Karpas-422 (cell line): ENCODE measurements at regions not wholly inside any gene's neighbourhood (a gene's known extent, or its start where the extent isn't known, plus 50 kb on each side); places are given as distances from the start of the nearest gene placed in this dataset.

Experiments used
- DNase-seq: peaks from one replicate; pipeline ENCODE4 v3.0.0-alpha.2; 2015
- H2AFZ ChIP-seq: fragments of 200-600 bp; sonication (generic); 2 replicates; pipeline ENCODE4 v1.6.1; 2014; ENCODE audit warnings: antibody characterized with exemption, low read length, mixed read lengths
- H3K27ac ChIP-seq: fragments of 200-600 bp; sonication (generic); 2 replicates; pipeline ENCODE4 v1.5.1; 2014; ENCODE audit warnings: mild to moderate bottlenecking, low read length, moderate library complexity
- H3K27me3 ChIP-seq: fragments of 200-600 bp; sonication (generic); 2 replicates; pipeline ENCODE4 v1.6.1; 2014; ENCODE audit warnings: low read length, mixed read lengths
- H3K36me3 ChIP-seq: fragments of 200-600 bp; sonication (generic); 2 replicates; pipeline ENCODE4 v1.6.1; 2014; ENCODE audit warnings: low read length, mixed read lengths; ENCODE audit not compliant: insufficient read depth
- H3K4me1 ChIP-seq: fragments of 200-600 bp; sonication (generic); 2 replicates; pipeline ENCODE4 v1.6.1; 2014; ENCODE audit warnings: mild to moderate bottlenecking, low read length, mixed read lengths
- H3K4me2 ChIP-seq: fragments of 200-600 bp; sonication (generic); 2 replicates; pipeline ENCODE4 v1.6.1; 2014; ENCODE audit warnings: low read length, low read depth, mild to moderate bottlenecking; ENCODE audit not compliant: poor library complexity, severe bottlenecking
- H3K4me3 ChIP-seq: fragments of 200-600 bp; sonication (generic); 2 replicates; pipeline ENCODE4 v1.5.1; 2014; ENCODE audit warnings: mild to moderate bottlenecking, antibody characterized with exemption, low read length, mixed read lengths
- H3K79me2 ChIP-seq: fragments of 200-600 bp; sonication (generic); 2 replicates; pipeline ENCODE4 v1.6.1; 2014; ENCODE audit warnings: mild to moderate bottlenecking, low read length, mixed read lengths
- H3K9ac ChIP-seq: fragments of 200-600 bp; sonication (generic); 2 replicates; pipeline ENCODE4 v1.6.0; 2014; ENCODE audit warnings: low read length
- H3K9me2 ChIP-seq: fragments of 200-600 bp; sonication (generic), shearing (Covaris generic); replicated peaks from 2 replicates; pipeline ENCODE4 v1.6.0; 2014; ENCODE audit warnings: mild to moderate bottlenecking, low read length, moderate library complexity; ENCODE audit not compliant: insufficient read depth
- H3K9me3 ChIP-seq: fragments of 300-700, 200-600 bp; sonication (generic); 2 replicates; pipeline ENCODE4 v1.6.1; 2014; ENCODE audit warnings: low read length, mixed read lengths
- H4K20me1 ChIP-seq: fragments of 200-600 bp; sonication (generic); 2 replicates; pipeline ENCODE4 v1.6.1; 2014; ENCODE audit warnings: mild to moderate bottlenecking, antibody characterized with exemption, low read length, low read depth; ENCODE audit not compliant: insufficient read depth

GRCh38 chr13:33377411-33377810 is 91.9 kb upstream of the STARD13 start:
- H3K79me2 ChIP-seq: no peaks in the 10 kb centered on the region
- H3K4me2 ChIP-seq: no peak overlapping the region
- H3K36me3 ChIP-seq: no peaks in the 10 kb centered on the region
- no peak overlapping the region for H3K4me3 ChIP-seq
- no peak overlapping the region for H3K9ac ChIP-seq
- no peaks in the 10 kb centered on the region for H3K27me3 ChIP-seq
- no peaks in the 10 kb centered on the region for H3K9me2 ChIP-seq
- 0 out of 2 replicates have a peak, but pooled peaks cover 3% of the 10 kb centered on the region for H4K20me1 ChIP-seq
- no peak overlapping the region for H2AFZ ChIP-seq
- H3K27ac ChIP-seq: no peak overlapping the region
- no peak for DNase-seq
- no peaks in the 10 kb centered on the region for H3K4me1 ChIP-seq
- no peaks in the 10 kb centered on the region for H3K9me3 ChIP-seq

GRCh38 chr13:33377825-33378224 is 92.3 kb upstream of the STARD13 start:
- no peak for DNase-seq
- Histone ChIP-seq H3K4me3 (no peak overlapping the region), H2AFZ (no peak overlapping the region), H3K4me1 (no peaks in the 10 kb centered on the region), H3K9me3 (no peaks in the 10 kb centered on the region), H3K36me3 (no peaks in the 10 kb centered on the region), H4K20me1 (0 out of 2 replicates have a peak, but pooled peaks cover 3% of the 10 kb centered on the region), H3K27me3 (no peaks in the 10 kb centered on the region), H3K27ac (no peak overlapping the region), H3K9me2 (no peaks in the 10 kb centered on the region), H3K4me2 (no peak overlapping the region), H3K79me2 (no peaks in the 10 kb centered on the region), H3K9ac (no peak overlapping the region)

GRCh38 chr13:33379608-33380007 is 94.1 kb upstream of the STARD13 start:
- H3K9me3 ChIP-seq: no peaks in the 10 kb centered on the region
- no peak overlapping the region for H3K9ac ChIP-seq
- DNase-seq: no peak
- H3K27me3 ChIP-seq: no peaks in the 10 kb centered on the region
- no peak overlapping the region for H3K4me2 ChIP-seq
- H3K9me2 ChIP-seq: no peaks in the 10 kb centered on the region
- H3K36me3 ChIP-seq: no peaks in the 10 kb centered on the region
- H3K4me3 ChIP-seq: no peak overlapping the region
- H3K4me1 ChIP-seq: no peaks in the 10 kb centered on the region
- H3K27ac ChIP-seq: no peak overlapping the region
- H3K79me2 ChIP-seq: no peaks in the 10 kb centered on the region
- H2AFZ ChIP-seq: no peak overlapping the region
- 0 out of 2 replicates have a peak, but pooled peaks cover 3% of the 10 kb centered on the region for H4K20me1 ChIP-seq

- Histone ChIP-seq H3K36me3 (no peaks in the 10 kb centered on the region), H4K20me1 (0 out of 2 replicates have a peak, but pooled peaks cover 3% of the 10 kb centered on the region), H3K4me1 (no peaks in the 10 kb centered on the region), H3K79me2 (no peaks in the 10 kb centered on the region), H3K4me3 (no peak overlapping the region), H3K9ac (no peak overlapping the region), H2AFZ (no peak overlapping the region), H3K9me3 (no peaks in the 10 kb centered on the region), H3K4me2 (no peak overlapping the region), H3K27me3 (no peaks in the 10 kb centered on the region), H3K9me2 (no peaks in the 10 kb centered on the region), H3K27ac (no peak overlapping the region)
- DNase-seq: no peak
Observed at GRCh38 chr13:33380487-33381079, 95.0 kb upstream of the STARD13 start.

- H3K4me3 ChIP-seq: no peak overlapping the region
- no peaks in the 10 kb centered on the region for H3K36me3 ChIP-seq
- H3K4me2 ChIP-seq: no peak overlapping the region
- H4K20me1 ChIP-seq: 0 out of 2 replicates have a peak, but pooled peaks cover 3% of the 10 kb centered on the region
- no peak overlapping the region for H2AFZ ChIP-seq
- H3K9me2 ChIP-seq: no peaks in the 10 kb centered on the region
- no peak overlapping the region for H3K9ac ChIP-seq
- H3K4me1 ChIP-seq: no peaks in the 10 kb centered on the region
- H3K9me3 ChIP-seq: no peaks in the 10 kb centered on the region
- H3K79me2 ChIP-seq: no peaks in the 10 kb centered on the region
- DNase-seq: no peak
- H3K27me3 ChIP-seq: no peaks in the 10 kb centered on the region
- H3K27ac ChIP-seq: no peak overlapping the region
Observed at GRCh38 chr13:33381180-33381579, 95.6 kb upstream of the STARD13 start.

GRCh38 chr13:33381906-33382305 is 96.4 kb upstream of the STARD13 start:
- no peak for DNase-seq
- H3K9me2 ChIP-seq: no peaks in the 10 kb centered on the region
- H4K20me1 ChIP-seq: no peaks in the 10 kb centered on the region
- H2AFZ ChIP-seq: no peak overlapping the region
- H3K36me3 ChIP-seq: no peaks in the 10 kb centered on the region
- no peaks in the 10 kb centered on the region for H3K79me2 ChIP-seq
- H3K27ac ChIP-seq: no peak overlapping the region
- H3K27me3 ChIP-seq: no peaks in the 10 kb centered on the region
- H3K4me1 ChIP-seq: no peaks in the 10 kb centered on the region
- H3K9ac ChIP-seq: no peak overlapping the region
- H3K4me3 ChIP-seq: no peak overlapping the region
- no peaks in the 10 kb centered on the region for H3K9me3 ChIP-seq
- H3K4me2 ChIP-seq: no peak overlapping the region

- no peak overlapping the region for H3K4me2 ChIP-seq
- H3K9ac ChIP-seq: no peak overlapping the region
- H3K36me3 ChIP-seq: no peaks in the 10 kb centered on the region
- H3K4me1 ChIP-seq: no peaks in the 10 kb centered on the region
- no peak for DNase-seq
- no peaks in the 10 kb centered on the region for H3K9me2 ChIP-seq
- H2AFZ ChIP-seq: no peak overlapping the region
- H3K79me2 ChIP-seq: no peaks in the 10 kb centered on the region
- H3K9me3 ChIP-seq: no peaks in the 10 kb centered on the region
- H3K4me3 ChIP-seq: no peak overlapping the region
- H3K27ac ChIP-seq: no peak overlapping the region
- no peaks in the 10 kb centered on the region for H3K27me3 ChIP-seq
- no peaks in the 10 kb centered on the region for H4K20me1 ChIP-seq
Observed at GRCh38 chr13:33383724-33384577, 98.4 kb upstream of the STARD13 start.

GRCh38 chr13:33388286-33388998 is 102.9 kb upstream of the STARD13 start:
- Histone ChIP-seq H3K27me3 (no peaks in the 10 kb centered on the region), H3K79me2 (no peaks in the 10 kb centered on the region), H3K27ac (no peak overlapping the region), H3K36me3 (no peaks in the 10 kb centered on the region), H3K9me2 (no peaks in the 10 kb centered on the region), H3K4me2 (no peak overlapping the region), H3K9ac (no peak overlapping the region), H3K4me1 (no peaks in the 10 kb centered on the region), H4K20me1 (no peaks in the 10 kb centered on the region), H3K4me3 (no peak overlapping the region), H3K9me3 (no peaks in the 10 kb centered on the region), H2AFZ (no peak overlapping the region)
- no peak for DNase-seq
